UCSD-AML1 (cell line): ENCODE measurements at regions not wholly inside any gene's neighbourhood (a gene's known extent, or its start where the extent isn't known, plus 50 kb on each side); places are given as distances from the start of the nearest gene placed in this dataset.
"Not testable (repeated sequence)": the region's sequence is repeated elsewhere in the genome, so short reads cannot be mapped to it uniquely, and the experiment has no call there.

ENCODE experiments used
- DNase-seq: peaks from one replicate; lab custom pipeline; 2025; ENCODE audit not compliant: unreplicated experiment; lab: John Stamatoyannopoulos, UW

DNA sequence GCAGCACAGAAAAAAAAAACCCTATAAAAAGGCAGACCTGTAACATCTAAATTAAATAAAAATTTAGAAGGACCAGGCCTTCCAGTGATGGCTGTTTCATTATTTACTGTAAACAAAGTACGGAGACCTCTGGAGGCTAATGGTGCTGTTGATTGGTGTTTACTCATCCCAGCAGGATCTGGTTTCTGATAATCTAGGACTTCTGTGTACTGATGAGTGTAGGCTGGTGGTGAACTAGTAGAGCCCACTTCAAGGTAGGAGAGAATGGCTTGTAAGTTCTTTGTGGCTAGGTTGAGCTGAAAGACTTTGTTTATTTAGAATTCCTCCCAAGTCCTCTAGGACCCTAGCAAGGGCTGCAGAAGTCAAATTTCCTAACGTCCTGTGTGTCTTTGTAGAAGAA is 398.1 kb upstream of the PITX2 start:
- no peak for DNase-seq

DNA sequence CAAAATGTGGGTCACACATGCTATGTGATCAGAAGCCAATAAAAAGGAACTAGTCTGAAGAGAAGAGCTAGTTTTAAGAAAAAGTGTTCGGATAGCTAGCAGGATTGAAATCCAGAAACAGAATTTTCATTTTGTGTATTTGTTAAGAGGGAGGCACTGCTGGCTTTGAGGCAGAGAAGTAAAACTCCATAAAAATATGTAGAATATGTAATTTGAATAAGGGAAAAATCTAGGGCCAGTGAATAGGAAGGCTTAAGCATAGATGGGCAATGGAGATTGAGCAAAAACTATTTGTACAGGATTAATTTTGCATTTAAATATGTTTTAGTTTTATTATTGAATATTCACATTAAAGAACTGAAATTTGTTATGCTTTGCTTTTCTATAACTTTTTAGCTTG is 399.9 kb upstream of the PITX2 start:
- no peak for DNase-seq

DNA sequence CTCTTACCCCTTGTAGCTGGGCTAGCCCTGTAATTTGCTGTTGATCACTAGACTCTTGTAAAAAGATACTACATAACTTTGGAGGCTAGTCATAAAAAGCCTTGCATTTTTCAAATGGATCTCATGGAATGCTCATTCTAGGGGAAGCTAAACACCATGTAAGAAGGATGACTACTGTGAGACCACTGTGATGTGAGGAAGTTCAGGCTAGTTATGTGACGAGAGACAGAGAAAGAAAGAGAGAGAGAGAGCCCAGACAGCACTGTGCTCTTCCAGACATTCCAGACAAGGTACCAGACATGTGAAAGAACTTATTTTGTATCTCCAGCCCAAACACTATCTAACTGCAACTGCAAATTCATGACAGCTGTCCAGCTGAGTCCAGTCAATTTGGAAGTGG is 404.6 kb upstream of the PITX2 start:
- DNase-seq = no peak

DNA sequence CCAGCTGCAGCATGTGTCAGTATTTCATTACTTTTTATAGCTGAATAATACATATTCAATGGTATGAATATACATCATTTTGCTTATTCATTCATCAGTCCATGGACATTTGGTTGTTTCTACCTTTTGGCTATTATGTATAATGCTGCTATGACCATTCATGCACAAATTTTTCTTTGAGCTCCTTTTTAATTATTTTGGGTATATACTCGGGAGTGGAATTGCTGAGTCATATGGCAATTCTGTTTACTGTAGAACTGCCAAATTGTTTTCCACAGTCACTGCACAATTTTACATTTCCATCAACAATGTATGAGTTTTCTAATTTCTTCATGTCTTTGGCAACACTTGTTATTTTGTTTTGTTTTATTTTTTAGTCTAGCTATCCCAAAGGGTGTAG is 405.9 kb upstream of the PITX2 start:
- DNase-seq = no peak

DNA sequence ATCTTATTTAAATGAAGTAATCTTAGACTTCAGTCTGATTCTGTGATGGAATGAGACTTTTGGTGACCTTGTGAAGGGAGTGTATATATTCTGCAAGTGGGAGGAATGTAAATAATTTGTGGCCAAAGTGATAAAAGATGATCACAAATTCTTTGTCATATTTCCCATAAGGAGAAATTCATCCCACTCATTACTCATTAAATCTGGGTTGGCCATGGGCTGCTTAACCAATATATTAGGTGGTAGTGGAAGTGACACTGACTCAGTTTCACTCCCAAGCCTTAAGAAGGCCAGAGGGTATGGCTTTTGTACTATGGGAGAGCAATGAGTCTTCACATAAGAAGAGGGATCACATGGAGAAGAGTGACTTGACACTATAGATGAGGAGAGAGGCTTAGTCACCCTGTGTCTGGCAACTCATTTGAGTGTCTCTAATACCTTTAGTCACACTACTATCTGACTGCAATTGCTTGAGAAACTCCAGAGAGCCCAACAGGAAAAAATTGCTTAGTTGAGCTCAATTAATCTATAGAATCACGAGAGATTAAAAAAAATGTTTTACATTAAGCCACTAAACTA is 408.2 kb upstream of the PITX2 start:
- no peak for DNase-seq

DNA sequence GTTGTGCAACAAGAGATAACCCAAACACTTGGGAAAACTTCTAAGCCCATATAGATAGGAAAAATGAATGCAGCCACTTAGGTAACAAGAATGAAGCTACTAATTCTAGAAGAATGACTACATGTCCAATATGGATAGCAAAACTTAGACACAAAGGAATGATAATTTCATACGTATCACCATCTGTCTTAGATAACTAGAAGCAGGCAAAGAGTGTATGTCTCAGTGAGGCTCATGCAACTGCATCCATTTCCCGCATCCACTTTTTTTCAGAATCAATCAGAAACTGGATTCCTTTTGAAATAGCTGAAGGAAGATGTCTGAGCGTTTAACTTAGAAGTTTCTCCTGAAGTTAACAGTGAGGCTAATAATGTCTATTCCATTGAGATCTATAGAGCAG is 408.7 kb upstream of the PITX2 start:
- DNase-seq = no peak

DNA sequence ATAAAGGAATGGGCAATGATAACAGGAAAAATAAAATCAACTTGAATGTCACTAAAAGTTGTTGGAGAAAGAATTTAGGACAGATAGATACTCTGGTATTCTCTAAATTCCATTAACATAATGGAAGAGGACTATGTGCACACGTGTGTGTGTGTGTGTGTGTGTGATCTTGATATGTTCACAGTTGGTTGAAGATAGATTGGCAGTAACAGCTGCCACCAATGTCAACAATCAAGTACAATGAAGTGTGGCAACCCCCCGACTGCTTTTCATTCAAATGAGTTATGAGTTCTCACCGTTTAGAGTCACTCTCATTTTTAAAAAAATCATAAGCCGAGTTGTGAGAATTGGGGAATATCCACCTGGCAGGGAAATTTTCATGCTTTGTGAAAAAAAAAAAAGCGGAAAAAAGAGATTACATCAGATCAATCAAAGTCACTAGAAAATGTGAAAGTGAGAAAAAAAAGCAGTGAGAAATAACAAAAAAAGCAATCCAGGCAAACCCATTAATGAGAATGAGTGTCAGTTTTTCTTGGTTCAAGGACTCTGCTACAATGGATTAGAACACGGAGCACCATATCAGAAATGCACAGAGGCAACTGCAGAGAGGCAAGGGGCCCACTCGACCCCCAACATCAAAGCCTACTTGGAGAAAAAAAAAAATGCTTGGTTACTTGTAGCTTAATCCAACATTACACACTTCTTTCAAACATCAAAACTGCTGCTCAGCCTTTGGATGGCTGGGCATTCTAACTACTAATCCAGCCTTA is 414.9 kb upstream of the PITX2 start:
- DNase-seq = no peak

DNA sequence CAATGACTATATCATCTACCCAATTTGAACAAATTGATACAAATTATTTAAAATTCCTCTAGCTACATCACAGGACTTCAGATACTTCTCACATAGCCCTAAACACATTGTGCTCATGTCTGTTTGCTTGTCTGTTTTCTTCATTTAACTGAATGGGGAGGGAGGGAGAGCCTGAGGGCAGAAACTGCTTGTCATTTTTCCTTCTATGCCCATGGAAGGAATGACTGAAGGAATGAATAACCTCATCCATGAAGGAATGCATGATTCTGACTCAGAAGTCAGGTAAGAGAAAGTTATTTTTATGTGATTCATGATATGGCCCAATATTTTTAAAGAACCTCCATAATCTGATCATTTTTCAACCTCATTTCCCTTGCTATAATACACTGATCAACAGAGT is 418.0 kb upstream of the PITX2 start:
- DNase-seq = no peak

DNA sequence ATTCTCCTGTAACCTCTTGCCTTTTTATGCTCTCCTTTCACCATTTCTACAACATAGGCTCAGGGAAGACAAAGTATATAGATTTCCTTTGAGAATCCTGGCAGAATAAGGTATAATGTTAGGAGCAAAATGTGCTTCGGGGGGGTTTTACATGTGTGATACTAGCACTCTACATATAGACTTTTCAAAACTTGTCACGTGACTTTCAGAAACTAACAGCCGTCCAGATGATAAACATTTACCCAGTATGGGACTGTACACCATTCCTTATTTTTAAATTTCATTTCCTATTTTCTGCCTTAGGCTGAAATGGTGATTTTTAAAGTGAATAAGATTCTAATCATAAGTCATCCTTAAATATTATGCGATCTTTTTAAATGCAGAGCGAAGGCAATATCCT is 420.4 kb upstream of the PITX2 start:
- no peak for DNase-seq

DNA sequence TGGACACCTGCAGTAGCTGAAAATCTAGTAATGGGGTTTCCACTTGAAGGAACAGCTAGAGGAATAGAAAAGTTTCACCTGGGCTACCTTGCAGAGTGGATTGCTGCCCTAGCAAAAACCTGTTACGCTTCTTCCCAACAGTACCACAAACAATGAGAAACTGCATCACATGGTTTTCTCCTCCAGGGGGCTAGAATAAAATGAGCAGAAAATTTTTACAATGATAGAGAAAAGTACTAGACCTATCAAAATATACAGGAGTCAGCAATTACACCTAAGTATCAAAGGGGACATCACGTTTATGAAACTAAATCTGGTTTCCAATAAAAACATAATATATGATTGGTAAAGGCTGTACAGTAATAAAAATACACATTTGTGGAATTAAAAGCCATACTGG is 423.1 kb upstream of the PITX2 start:
- DNase-seq = no peak

DNA sequence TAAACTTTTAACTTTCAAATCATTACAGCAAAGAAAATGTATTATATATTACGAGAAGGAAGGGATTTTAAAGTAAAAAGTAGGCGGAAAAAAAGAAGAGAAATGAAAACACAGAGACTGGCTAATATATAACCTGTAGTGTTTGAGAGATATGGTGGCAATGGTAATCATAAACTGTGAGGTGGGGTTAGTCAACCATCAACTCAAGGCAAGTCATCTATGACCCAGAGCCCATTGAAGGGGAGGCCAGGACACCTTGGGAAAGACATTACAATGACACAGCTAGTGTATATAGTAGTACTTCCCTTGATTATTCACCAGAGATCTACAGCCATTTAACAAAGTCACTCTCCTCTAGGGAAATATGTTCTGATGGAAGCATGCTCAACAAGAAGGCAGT is 423.9 kb upstream of the PITX2 start:
- no peak for DNase-seq

DNA sequence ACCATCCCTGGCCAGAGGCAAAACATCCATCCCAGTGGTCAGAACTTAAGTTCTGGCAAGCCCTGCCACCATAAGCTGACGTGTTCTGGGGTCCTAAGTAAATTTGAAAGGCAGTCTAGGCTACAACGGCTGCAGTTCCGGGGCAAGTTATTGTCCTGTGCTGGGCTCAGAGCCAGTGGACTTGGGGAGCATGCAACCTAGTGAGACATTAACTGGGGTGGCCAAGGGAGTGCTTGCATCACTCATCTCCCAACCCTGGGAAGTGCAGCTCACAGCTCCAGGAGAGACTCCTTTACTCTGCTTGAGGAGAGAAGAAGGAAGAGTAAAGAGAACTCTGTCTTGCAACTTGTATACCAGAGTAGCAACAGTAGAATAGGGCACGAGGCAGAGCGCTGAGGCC is 425.4 kb upstream of the PITX2 start:
- DNase-seq = no peak

DNA sequence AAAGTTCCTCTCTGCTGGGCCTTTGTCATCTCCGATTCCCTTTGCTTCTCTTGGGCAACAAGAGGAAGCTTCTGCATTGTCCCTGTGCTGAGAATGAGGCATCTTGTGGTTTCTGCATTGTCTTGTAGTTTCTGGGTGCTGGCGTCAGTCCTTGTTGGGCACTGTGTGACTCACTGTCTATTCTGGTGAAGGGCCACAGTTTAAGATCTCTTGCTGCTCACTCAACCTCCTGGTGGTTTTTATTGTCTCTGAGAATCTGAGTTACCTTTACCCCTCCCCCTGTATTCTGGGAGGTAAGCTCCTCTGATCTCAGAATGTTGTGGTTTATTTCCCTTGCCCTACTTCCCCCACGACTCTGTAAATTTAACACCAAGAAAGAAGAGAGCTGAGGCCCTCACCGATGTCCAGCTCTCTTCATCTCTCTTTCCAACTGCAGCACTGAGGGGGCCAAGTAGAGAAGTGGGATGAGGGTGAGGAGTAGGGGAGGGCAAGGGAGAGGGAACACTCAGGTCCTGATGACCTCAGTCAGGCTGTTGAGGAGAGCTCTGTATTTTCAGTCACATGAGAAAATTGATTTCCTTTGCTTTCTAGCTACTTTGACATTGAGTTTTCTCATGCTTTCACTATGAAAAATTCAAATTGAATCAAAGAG is 441.6 kb upstream of the PITX2 start:
- no peak for DNase-seq

DNA sequence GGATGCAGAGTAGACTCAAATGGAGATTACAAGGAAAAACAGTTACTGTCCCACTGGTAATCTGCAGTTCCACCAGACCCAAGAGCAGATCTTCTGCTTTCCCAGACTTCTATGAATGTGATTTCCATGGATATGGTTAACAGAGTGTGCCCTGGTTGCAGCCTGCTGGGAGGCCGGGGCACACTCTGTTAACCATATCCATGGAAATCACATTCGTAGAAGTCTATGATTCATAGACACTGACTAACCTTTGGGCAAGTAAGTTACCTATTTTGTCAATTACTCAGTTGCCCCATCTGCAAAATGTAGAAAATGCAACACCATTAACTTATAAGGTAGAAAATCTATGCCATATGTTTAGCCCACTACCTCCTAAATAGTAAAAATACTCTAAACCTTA is 443.1 kb upstream of the PITX2 start:
- no peak for DNase-seq

DNA sequence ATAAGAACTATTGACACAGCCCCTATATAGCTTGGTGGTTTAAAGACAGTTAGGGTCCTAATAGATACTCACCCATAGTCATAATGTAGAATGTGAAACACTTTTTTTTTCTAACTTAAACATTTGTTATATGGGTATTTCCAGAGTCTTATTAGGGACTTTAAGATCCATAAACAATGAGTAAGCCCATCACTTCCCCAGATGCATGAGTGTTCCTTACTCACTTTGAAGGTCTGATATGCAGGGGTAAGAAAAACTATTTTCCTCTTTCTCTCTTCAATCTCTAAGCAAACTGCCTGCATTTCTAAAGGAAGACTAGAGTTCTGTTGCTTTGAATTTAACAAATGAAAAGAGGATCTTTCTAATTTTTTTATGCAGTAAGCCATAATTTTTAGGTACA is 443.6 kb upstream of the PITX2 start:
- no peak for DNase-seq

DNA sequence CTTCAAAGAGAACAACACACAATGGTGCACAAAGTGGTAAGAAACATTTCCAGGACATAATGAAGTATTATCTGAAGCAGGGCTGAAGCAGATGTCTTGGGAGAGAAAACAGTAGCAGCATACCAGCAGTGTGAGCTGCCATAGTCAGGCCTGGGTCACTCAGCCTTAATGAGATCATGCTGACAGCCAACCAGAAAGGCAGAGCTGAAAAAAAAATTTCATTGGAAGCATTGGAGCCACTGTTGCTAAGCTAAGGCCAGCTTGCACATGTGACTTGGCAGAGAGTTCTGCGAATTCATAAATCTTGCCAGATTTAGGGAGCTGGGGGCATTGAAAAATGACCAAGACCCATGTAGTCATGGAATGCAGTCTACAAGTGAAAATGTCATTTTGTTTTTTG is 444.0 kb upstream of the PITX2 start:
- DNase-seq = no peak

DNA sequence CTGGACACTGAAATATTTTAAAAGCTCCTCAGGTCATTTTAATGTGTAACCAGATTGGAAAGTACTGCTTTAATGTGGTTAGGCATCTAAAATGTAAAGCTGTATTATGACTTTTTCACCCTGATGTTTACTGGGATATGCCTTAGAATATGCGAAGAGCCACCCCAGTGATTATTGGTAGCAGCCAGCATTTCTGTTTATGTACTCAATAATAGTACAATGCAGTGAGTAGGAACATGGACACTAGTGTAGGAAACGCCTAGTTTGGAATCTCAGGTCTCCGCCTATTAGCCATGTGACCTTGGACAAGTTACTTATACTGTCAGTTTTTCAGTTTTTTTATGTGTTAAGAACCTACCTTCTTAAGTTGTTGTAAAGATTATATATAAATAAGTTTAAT is 446.0 kb upstream of the PITX2 start:
- no peak for DNase-seq

DNA sequence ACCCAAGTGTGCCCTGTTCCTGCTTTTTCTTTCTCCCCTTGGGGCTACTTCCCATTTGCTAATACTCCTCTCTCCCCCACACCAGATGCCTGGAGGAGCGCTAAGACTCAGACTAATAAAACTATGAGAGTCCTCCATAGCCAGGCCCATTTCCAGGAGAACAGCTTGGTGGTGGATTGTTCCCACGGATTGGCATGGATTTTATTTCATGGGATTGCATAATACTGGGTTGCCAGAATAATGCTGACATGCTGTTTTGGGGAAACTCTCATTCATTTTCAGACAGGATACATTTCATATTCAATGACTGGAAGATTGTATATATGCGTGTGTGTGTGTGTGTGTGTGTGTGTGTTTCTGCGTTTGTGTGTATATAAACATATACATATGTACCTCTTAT is 447.5 kb upstream of the PITX2 start:
- DNase-seq = no peak

DNA sequence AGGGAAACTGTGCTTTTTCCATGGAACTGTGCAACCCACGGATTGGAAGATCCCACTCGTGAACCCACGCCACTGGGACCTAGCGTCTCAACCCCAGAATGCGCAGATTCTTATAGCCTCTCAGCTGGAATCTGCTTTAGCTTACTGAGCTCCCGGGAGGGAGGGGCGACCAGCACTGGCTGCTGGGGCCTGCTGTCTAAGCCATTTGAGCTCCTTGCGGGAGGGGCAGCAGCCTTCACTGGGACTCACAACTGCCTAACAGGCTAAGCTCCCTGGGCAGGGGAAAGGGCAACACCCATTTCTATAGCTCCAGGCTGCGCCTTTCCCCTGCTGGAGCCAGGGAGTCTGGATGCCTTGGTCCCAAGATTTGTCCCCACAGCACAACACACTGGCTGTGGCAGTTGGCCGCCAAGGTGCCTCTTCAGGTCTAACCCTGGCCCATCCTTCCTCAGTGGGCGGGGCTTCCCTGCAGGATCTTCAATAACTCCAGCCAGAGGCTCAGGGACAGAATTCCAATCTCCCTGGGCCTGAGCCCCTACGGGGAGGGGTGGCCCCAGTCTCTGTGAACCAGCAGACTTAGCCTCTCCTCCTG is 451.7 kb upstream of the PITX2 start:
- DNase-seq = no peak

DNA sequence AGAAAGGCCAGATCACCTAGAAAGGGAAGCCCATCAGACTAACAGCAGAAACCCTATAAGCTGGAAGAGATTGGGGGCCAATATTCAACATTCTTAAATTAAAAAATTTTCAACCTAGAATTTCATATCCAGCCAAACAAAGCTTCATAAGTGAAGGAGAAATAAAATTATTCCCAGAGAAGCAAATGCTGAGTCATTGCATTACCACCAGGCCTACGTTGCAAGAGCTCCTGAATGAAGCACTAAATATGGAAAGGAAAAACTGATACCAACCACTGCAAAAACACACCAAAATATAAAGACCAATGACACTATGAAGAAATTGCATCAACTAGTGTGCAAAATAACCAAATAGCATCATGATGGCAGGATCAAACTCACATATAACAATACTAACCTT is 453.4 kb upstream of the PITX2 start:
- DNase-seq = not testable (repeated sequence)

DNA sequence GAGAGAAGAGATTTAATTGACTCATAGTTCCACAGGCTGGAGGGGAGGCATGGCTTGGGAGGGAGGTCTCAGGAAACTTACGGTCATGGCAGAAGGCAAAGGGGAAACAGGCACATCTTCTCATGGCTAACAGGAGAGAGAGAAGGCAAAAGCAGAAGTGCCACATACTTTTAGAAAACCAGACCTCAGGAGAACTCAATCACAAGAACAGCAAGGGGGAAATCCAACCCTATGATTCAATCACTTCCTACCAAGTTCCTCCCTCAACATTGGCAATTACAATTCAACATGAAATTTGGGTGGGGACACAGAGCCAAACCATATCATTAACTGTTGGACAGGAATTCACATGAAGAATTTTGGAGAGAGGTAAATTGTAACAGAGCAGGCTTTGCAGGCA is 485.3 kb upstream of the PITX2 start:
- DNase-seq = no peak

DNA sequence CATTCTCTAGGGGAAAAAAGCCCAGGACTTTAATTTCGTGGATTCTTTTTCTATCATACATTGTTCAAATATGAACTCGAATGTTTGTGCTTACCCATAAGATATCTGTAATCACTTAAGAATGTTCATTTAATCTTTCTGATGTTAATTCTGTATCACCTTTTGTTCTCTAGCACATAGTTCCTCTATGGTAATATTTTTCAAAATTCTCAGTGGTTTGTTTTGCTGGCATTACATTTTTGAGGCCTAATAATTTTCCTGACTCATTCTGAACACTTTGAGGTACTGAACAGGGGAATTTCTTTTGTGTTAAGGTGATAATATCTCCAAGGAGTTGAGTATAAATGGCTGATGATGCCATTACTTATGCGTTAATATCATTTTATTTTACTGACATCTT is 490.7 kb upstream of the PITX2 start:
- no peak for DNase-seq
